Activated CD4-positive, alpha-beta T cell treated with anti-CD3 and anti-CD28 coated beads, Interleukin-2, amount 50 U/mL, for 4 hours (primary cell): ENCODE measurements at regions not wholly inside any gene's neighbourhood (a gene's known extent, or its start where the extent isn't known, plus 50 kb on each side); places are given as distances from the start of the nearest gene placed in this dataset.

Experiments
- DNase-seq, 2 experiments: peaks; one replicate each; pipeline ENCODE4 v3.0.0-alpha.2; 2020

- DNase-seq: no peak
Measured at GRCh38 chr9:117485176-117485575, 70.3 kb upstream of the ASTN2 start.

DNA sequence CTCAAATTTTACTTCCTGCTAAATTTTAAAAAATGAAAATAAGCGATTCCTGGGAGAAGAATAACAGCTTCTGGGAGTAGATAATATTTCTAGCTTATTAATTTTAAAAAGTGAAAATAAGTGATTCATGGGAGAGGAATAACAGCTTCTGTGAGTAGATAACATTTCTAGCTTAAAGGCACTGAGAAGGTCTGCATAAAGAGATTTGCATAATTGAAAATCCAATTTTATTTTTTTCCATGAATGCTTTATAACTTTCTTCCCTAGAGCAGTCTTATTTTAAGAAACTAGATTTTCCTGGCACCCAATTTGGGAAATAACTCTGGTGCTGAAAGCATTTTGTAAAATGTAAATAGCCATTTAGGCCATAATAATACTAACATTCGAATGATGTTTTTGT is 65.9 kb upstream of the ASTN2 start:
- DNase-seq: no peak

- DNase-seq: no peak
Measured at GRCh38 chr9:117480253-117480652, 65.4 kb upstream of the ASTN2 start.

GRCh38 chr9:117473293-117473692 is 58.4 kb upstream of the ASTN2 start:
- DNase-seq: no peak

DNA sequence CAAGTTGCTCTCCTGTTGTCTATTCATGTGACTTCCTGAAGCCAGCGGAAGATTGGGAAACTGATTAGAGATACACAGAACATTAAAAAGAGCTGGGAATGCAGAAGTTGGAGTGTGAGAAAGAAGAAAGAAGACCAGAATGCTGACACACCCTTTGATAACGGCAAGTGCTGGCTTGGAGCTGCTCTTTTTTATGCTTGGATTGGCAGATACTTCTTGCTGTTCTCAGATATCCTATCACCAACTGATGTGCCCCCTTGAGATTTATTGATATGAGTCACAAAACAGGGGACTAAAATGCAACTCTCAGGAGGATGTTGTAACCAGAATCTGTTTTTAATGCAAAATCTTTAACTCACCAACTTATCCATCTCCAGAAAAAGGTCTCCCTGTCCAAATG is 56.0 kb upstream of the ASTN2 start:
- DNase-seq: no peak

- DNase-seq: no peak
Measured at GRCh38 chr9:117470455-117470854, 55.6 kb upstream of the ASTN2 start.

DNA sequence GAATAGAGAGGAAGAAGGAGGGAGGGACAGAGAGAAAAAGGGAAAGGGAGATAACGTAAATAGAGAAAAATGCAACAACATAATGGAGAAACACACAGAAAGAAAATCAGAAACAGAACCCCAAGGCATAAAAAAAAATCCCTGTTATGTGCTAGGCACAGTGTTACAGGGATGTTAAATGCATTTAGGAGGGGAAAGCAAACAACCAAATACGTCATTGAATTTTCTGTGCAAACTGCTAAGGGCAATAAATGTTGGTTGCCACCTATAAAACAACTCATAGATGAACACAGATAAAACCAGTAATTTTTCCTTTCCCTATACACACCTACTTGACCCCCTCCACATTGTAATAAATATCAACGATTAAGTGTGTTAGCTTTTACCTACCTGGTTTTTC is 51.3 kb upstream of the ASTN2 start:
- DNase-seq: no peak

DNA sequence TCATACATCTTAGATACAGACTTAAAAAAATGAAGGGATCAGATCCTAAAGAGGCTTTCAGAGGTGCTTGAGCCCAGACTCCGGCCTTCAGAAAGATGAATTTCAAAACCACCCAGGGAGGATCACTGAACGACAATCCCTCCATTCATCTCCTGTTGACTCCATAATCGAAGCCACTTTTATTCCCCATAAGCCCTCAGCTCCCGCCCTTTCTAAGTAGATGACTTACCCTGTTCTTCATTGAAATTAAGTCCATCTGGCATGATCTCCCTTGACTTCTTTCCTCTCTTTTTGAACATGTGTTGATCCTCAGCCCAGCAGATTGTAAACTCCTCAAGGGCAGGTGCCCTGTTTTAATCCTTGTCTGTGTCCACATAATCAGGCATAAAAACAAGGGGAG is 50.8 kb upstream of the ASTN2 start:
- no peak for DNase-seq

- DNase-seq: no peak
Measured at GRCh38 chr9:117464941-117465616, 50.2 kb upstream of the ASTN2 start.
